Retinal pigment epithelial cell (primary cell): ENCODE measurements at regions not wholly inside any gene's neighbourhood (a gene's known extent, or its start where the extent isn't known, plus 50 kb on each side); places are given as distances from the start of the nearest gene placed in this dataset.
A peak's percentile ranks its signal among the peaks of the same experiment; 100 is the strongest.

ENCODE experiments used
- DNase-seq: peaks from one replicate; pipeline ENCODE4 v3.0.0-alpha.2; 2010; ENCODE audit warnings: low read depth
- H3K4me3 ChIP-seq: 2 replicates; pipeline ENCODE4 v1.5.1; 2011; ENCODE audit warnings: mild to moderate bottlenecking, low read length, control low read depth, moderate library complexity
- CTCF ChIP-seq: conservative IDR thresholded peaks from 2 replicates; pipeline ENCODE4 v1.5.1; 2011; ENCODE audit warnings: low read depth, low read length, control low read depth, inconsistent platforms

- no peak for TF ChIP-seq CTCF
- DNase-seq = no peak
- H3K4me3 ChIP-seq = no peak overlapping the region
These were observed 1209.8 kb downstream of the REEP3 start for GRCh38 chr10:64731016-64731415.

GRCh38 chr10:64732372-64732957 is 1211.3 kb downstream of the REEP3 start:
- no peak for DNase-seq
- H3K4me3 ChIP-seq = no peak overlapping the region
- TF ChIP-seq CTCF = no peak

GRCh38 chr10:64733980-64734379 is 1212.8 kb downstream of the REEP3 start:
- DNase-seq = no peak
- TF ChIP-seq CTCF = peak; percentile 51
- H3K4me3 ChIP-seq = no peak overlapping the region

- no peak for TF ChIP-seq CTCF
- no peak for DNase-seq
- no peak overlapping the region for H3K4me3 ChIP-seq
These were observed 1217.3 kb downstream of the REEP3 start for GRCh38 chr10:64738462-64738861.

GRCh38 chr10:64745565-64745964 is 1224.4 kb downstream of the REEP3 start:
- TF ChIP-seq CTCF = no peak
- DNase-seq = no peak
- H3K4me3 ChIP-seq = no peak overlapping the region

- no peak for DNase-seq
- no peak for TF ChIP-seq CTCF
- H3K4me3 ChIP-seq = no peak overlapping the region
These were observed 1229.5 kb downstream of the REEP3 start for GRCh38 chr10:64750672-64751071.

GRCh38 chr10:64753516-64753915 is 1232.3 kb downstream of the REEP3 start:
- DNase-seq = no peak
- no peak overlapping the region for H3K4me3 ChIP-seq
- TF ChIP-seq CTCF = no peak
